ENCODE measurements at regions not wholly inside any gene's neighbourhood (a gene's known extent, or its start where the extent isn't known, plus 50 kb on each side); places are given as distances from the start of the nearest gene placed in this dataset.

DNA sequence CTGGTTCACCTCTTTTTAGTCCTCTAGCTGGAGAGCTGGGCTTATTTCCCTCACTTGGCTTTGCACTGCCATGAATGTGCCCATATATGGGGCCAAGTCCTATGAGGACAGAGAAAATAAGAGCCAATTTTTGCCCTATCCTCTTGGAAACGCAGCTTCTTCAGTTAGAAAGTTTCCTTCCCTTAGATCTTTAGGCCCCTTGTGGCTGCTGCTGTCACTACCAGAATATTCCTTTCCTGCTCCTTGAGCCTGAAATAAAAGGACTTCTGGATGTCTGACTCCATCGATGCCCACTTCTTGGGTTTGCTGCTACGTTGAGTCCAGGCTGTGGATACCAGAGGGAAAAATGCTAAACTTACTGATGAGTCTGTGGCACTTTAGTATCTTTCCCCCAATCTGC is 487.1 kb downstream of the GRIN2A start:
- no peak for DNase-seq (ENCODE audit: extremely low read depth, low read depth)
- TF ChIP-seq, protein P1, sequence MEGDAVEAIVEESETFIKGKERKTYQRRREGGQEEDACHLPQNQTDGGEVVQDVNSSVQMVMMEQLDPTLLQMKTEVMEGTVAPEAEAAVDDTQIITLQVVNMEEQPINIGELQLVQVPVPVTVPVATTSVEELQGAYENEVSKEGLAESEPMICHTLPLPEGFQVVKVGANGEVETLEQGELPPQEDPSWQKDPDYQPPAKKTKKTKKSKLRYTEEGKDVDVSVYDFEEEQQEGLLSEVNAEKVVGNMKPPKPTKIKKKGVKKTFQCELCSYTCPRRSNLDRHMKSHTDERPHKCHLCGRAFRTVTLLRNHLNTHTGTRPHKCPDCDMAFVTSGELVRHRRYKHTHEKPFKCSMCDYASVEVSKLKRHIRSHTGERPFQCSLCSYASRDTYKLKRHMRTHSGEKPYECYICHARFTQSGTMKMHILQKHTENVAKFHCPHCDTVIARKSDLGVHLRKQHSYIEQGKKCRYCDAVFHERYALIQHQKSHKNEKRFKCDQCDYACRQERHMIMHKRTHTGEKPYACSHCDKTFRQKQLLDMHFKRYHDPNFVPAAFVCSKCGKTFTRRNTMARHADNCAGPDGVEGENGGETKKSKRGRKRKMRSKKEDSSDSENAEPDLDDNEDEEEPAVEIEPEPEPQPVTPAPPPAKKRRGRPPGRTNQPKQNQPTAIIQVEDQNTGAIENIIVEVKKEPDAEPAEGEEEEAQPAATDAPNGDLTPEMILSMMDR (IDR thresholded peaks at IDR 0.05; ENCODE audit: low read depth, low read length, missing control alignments), result no peak
- no peak overlapping the region for H3K4me3 ChIP-seq (replicated peaks; ENCODE audit: low read depth, low read length)
